ENCODE measurements at regions not wholly inside any gene's neighbourhood (a gene's known extent, or its start where the extent isn't known, plus 50 kb on each side); places are given as distances from the start of the nearest gene placed in this dataset.

DNA sequence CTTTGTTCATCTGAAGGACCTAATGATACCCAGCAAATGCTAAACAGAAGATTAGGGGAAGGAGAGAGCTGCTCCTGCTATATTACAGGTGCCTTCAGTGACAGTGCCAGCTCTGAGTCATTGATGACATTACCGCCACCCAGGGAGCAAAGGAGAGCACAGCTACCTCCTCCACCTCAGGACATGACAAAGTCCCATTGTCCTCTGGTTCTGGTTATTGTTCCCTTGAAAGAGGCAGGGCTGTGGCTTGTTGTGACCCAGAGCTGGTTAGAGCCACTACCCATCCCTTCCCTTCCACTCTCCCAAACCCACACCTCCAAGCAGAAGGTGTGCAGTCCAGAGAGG, 363.5 kb upstream of the DUSP10 start:
- no peak for DNase-seq (ENCODE audit: low read depth)

DNA sequence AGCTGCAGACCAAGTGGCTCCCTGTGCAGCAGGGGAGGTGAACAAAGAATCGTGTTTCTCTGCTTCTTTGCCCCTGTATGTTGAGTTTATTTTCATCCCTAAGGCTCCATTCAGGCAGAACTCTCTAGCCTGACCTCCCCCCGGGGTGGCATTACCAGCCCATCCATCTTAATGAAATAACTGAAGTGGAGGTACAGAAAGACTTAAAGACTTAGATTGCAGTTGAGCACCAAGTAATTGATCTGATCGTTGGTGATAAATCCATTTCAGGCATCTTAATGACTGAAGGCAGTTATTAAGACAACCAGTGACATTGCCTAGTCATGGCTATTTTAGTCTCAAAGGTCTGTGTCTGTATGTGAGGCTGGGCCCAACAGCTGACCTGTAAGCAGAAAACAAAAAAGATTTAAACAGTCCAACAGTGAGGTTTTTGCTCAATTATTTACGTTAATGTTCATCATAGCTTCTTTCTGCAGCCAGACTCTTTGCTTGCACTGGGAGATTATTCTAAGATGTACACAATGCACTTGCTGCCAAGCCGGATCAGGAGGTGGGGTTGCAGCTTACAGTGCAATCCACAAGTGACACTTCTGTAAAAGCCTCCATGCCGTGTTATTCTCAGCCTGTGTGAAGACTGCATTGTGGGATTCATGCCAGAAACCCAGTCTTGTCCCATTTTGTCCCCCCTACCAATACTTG, 363.0 kb upstream of the DUSP10 start:
- no peak for DNase-seq (ENCODE audit: low read depth)

DNA sequence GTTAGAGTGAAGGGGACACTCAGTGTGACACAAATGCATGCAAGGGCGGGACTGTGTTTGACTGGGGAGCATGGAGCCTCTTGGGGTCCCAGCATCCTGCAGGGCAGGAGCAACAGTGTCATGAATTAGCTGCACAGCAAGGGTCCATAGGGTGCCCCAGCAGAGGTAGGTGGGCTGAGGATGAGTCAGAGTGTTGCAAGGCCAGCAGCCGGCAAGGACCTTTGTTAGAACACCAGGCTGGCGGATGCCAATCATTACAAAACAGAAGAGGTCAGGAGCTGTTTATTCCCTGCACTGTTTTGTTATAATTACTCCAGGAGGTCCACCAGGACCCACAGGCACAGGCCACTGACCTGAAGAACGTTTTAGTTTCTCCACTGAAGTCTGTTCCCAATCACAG, 362.2 kb upstream of the DUSP10 start:
- no peak for DNase-seq (ENCODE audit: low read depth)

DNA sequence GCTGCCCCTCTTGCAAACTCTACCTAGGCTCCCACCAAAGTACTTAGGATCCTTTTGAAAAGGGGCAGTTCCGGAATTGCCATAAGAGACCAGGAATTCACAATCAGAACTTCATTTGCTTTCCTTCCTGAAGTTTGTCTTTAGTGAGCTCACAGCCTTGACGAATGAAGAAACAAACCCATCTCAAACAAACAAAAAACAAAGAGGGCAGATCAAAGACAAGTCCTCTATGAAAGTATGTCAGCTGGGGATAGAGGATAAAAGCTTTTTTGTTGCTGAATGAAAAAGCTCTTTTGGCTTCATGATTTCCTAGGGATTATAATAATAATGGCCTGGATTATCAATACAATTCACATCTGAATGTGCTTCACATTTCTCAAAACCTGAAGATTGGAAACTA, 357.9 kb upstream of the DUSP10 start:
- DNase-seq (ENCODE audit: low read depth) = no peak

DNA sequence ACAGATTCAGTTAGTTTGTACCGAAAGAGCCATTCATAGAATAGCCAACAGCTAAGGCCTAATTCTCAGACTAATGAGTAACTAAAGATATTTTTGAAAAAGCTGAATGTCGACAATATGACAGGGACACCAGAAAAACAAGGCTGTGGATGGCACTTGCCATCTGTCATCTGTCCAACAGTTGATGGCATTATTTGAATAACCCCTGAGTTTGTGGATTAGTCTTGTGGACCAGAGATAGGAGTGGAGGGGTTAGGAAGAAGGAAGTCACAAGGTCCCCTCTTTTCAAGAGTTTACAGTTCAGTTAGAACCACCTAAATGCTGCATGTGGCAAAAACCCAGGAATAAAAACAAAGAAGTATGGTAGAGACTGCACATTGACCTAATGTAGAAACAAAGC, 356.5 kb upstream of the DUSP10 start:
- DNase-seq (ENCODE audit: low read depth) = no peak

DNA sequence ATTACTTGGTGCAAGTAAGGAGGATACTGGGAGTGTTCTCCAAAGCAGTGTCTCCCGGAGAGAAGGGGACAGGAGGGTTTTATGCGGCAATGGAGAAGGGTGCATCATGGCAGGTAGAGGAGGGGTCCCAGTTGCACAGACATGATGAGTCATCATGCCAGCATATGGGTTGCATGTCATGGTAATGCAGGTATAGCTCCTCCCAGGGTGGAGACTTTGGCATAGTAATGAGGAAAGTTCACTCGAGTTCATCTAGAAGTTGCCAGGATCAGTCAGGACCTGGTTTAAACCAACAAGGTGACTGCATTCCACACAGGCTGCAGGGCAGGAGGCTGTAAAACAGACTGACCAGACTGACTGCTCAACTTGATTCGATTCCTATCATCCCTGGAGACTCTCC, 355.7 kb upstream of the DUSP10 start:
- DNase-seq (ENCODE audit: low read depth) = no peak

DNA sequence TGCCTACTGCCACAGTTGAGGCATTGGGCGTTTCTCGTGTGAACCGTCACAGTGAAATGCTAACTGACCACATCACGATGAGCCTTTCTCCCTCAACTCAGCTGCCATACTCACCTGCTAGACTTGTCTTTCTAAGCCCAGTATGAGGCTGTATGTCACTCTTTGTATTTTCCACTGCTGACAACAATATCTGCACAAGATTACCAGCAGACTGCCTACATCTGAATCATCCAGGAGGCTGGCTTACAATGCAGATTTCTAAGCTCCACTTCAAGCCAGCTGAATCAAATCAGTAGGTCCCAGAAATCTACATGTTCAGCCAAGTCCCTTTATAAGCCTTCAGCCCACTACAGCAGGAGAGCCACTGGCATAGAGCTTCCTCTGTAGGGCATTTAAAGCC, 355.0 kb upstream of the DUSP10 start:
- DNase-seq (ENCODE audit: low read depth) = no peak

DNA sequence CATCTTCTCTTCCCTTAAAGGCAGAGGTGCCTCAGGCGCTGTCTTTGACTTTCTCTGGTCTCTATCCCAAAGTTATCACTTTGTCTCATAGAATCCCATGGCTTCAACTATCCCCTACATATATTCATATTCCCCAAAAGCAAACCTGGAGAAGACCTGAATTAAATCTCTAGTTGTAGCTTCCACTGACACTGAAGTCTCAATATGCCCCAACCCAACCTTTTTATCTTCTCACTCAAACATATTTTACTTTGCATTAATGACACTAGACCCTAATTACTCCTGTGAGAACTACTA, 354.5 kb upstream of the DUSP10 start:
- no peak for DNase-seq (ENCODE audit: low read depth)

DNA sequence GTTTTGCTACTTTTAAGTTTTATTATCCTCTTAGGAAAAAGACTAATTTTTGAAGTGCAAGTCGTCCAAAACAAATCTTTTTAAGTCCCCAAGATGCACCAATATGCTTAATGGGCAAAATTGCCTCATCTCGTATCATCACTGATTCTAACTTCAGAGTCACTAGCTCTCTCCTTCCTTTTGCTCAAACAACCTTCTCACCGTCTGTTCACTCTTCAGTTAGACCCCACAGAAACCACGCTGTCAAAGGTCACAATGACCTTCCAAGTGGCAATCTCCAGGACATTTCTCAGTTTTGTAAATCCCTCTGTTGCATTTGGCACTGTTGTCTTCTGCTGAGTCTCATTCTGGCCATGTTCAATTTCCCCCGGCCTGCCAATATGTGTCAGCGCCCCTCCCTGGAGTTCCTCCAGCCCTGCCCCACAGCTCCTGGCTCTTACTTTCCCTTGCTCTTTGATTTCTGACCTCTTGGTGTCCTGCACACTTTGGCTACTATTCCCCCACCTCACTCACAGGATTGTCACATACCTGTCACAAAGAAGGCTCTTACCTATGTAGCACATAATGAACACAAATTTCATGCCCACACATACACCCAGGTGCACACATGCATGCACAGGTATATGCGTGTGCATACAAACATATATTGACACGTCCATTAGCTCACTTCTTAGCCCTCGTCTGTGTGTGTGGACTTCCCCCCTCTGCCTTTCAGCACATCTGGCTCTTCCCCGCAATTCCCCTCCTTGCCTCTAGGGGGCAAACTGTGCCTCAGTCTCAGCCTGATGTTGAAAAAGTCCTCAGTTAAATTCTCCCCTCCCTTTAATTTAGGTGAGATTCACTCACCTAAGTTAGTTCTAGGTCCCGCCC, 354.0 kb upstream of the DUSP10 start:
- DNase-seq (ENCODE audit: low read depth) = peak; percentile 29

DNA sequence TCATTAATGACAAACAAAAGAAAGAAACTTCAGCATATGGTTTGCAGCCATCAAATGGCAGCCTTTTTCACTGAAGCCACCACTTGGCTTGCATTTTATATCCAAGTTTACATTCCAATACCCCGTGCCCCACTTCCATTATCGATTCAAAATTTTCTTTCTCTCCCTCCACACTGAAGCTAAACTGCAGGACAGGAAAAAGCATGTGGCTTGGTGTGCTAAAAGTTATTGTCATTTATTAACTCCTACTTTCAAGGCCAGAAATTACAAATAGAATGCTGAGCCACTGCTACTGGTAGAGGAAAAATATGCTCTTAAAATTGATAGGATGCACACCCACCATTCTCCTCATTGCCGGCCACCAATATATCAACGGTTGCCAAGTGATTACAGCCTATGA, 351.6 kb upstream of the DUSP10 start:
- DNase-seq (ENCODE audit: low read depth) = no peak

DNA sequence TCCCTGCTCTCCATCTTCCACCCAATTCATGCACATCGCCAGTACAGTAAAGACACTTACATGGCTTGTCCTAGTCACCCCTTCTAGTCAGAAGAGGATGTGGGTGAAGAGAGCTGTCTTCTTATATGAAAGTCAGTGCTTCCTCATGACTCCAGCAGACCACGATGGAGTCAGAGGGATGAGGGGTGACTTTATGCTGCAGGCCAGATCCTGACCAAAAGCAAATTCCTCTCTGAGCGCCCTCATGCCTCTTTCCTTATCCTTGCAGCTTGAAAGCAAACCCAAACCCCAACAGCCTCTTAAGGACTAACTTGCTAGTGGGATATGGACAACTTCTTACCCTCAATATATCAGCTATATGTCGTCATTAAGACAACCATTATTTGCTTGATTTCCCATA, 348.2 kb upstream of the DUSP10 start:
- no peak for DNase-seq (ENCODE audit: low read depth)

DNA sequence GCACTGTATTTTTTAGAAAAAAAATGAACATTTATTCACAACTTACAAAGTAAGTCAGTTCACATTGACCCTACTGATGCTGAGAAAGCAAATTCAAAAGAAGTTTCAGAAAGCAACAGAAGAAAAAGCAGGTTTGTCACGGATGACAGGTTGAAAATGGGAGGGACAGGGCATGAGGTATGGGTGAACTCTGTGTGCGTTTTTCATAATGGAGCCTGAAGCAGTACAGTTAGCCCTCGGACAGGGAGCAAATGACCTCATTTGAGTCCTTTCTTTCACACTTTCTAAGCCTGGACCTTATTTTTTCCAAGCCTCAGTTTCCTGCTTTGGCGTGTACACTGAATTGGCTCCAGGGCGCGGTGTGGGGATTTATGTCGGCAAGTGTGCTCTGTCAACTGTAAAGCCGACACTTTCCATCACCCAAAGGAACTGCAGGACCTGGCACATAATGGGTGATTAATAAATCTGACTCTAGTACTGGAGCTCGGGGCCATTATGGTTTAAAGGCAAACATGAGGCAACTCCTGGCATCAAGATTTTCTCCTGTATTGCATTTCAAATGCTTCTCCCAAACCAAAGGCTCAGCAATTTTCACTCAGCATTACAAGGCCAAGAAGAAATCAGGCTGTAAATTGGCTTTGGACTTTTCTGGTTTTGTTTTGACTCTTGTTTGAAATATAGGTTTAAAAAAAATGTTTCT, 345.5 kb upstream of the DUSP10 start:
- DNase-seq (ENCODE audit: low read depth) = no peak

DNA sequence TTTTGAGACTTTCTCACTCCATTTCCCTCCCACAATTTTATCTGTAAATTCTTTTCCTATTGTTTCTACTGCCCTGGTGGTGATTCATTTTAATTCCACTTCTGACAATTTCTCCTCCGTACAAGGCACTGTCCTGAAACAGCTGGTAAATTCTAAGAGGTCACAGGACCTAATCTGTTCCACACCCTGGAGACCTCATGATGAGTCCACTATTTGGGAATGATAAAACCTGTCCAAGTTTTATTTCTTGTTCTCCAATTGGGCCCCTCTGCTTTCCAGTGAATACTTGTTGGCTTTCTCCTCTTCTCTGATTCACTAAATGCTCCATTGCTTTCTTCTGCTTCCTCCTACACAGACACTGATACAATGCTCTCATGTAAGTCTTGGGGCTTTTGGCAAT, 343.1 kb upstream of the DUSP10 start:
- DNase-seq (ENCODE audit: low read depth) = no peak

DNA sequence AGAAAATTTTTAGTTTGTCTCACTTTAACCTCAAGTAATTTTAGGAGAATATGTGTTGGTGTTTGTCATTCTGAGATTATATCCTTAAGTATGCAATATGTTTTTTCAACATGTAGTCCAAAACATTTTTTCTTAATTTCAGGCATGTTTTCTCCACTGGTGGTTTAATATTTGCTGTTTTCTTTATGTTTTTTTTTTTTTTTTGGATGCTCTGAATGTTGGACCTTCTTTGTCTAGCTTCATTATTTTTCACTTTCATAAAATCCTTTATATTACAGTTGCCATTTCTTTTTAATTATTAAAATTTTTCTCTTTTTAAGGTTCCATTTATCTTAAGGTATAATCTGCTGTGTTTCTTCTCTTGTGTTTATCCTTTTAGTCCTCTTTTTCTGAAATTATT, 342.2 kb upstream of the DUSP10 start:
- no peak for DNase-seq (ENCODE audit: low read depth)

DNA sequence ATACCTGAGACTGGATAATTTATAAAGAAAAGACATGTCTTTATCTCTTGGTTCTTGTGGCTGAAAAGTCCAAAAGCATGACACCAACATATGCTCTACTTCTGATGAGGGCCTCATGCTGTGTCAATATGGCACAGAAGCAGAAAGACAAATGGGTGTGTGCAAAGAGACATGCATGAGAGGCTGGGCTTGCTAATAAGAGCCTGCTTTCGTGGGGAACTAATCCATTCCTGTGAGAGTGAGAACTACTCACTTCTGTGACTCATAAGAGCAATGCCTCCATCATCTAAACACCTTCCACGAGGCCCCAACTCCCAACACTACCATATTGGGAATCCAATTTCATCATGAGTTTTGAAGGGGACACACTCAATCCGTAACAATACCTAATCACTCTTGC, 340.0 kb upstream of the DUSP10 start:
- no peak for DNase-seq (ENCODE audit: low read depth)

DNA sequence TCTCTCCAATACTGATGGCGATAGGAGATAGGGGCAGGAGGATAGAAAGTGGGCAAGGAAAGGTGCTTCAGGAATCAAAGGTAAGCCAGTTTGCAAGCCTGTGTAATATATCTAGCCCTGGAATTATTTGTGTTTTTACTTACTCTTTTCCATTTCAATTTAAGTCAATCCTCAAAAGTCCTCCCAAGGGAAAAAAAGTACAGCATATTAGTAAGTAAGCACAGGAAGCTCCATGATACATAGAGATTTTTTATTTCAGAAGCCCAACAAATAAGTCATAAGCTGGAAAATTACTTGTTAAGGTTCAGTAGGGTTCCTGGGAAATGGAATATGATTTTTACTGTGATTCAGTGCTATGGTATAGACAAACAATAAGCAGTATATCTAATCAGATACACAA, 337.7 kb upstream of the DUSP10 start:
- DNase-seq (ENCODE audit: low read depth) = no peak

DNA sequence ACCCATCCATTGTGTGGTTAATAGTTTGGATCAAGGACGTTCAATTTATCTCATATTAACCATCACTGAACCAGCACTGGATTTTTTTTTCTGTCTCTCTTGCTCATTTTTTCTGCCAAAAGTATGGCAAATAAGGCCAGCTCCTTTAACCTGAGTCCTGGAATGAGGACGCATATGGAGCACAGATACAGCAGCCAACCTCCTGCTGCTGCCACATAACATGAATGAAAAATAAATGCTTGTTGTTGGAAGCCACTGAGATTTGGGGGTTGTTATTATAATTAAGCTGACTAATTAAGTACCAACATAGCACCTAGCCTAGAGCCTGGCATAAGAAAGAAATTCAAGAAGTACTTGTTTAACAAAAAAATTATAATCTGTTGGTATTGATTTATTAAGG, 335.3 kb upstream of the DUSP10 start:
- no peak for DNase-seq (ENCODE audit: low read depth)

DNA sequence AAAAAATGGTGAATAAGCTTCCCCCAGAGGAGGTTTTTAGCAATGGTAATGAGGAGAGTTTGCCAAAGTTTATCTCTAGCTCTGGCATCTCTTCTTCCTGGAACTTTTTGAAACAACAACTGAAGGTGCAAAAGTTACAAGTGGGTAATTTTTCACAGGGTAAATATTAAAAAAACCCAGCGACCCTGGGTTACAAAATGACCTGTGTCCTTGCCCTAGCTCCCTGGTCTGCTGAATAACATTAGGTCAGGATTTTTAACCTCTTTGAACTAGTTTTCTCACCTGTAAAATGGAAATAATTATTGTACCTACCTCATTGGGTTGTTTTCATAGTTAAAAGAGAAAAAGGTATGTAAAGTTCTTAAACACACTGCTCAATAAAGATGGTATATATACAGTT, 332.4 kb upstream of the DUSP10 start:
- DNase-seq (ENCODE audit: low read depth) = no peak

DNA sequence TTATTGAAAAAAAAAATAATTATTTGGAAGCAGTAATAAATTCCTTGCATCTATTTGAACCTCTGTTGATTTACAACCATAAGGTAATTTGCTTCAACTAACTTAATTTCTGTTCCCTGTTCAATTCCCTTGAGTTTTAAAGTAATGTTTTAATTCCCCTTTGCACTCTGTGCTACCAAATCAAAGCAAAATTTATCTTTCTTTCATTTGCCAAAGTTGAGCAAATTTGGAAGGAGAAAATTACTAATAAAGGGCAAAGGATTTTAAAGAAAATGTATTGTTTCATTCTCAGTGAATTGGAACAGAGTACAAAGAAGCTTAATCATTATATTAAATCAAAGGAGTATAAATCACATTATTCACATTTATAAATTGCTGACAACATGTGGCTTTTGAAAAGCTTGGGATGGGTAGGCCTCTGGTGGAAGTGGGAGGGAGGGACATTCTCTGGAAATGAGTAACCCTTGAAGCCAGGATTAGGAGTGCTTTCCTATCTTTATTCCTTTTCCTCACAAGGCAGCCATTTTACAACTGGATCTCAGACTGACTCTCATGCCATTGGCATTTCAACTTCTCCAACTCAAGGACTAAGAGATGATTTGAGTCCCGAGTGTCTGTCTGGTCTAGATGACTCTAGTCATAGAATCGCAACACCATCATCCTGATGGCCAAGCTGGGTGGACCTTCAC, 331.6 kb upstream of the DUSP10 start:
- no peak for DNase-seq (ENCODE audit: low read depth)

DNA sequence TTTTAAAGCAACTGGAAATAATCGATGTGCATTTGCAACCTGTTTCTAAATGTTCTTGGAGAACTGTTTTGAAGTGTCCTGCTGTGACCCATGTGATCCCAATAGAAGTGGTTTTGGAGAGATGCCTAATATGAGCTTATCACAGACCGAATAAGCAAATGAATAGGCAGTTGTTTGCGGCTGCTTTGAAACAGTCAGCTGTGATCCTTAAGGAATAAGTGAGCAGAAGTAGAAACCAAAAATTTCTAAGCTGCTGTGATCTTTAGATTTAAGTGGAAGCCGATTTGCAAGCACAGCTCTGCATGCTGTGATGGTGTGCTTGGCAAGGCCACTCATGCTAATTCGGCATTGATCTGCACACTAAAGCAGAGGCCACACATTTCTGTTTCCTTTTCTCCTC, 329.5 kb upstream of the DUSP10 start:
- no peak for DNase-seq (ENCODE audit: low read depth)

DNA sequence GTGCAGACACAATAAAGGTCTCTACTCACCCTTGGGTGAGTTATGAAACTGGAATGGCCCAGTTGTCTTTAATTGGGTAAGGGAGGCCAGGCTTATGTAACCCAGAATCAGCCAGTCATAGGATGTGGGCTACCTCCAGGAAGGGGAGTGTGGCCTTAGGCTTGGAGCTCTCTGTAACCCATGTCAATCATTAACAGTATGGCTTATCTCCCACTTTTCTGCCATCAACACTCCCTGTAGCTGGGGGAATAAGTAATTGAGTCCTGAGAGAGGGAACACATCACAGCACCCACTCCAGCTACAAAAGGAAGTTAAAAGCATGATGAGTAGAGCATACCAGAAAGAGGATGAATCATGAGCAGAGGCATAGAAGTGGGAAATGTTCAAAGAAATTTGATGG, 327.0 kb upstream of the DUSP10 start:
- no peak for DNase-seq (ENCODE audit: low read depth)

DNA sequence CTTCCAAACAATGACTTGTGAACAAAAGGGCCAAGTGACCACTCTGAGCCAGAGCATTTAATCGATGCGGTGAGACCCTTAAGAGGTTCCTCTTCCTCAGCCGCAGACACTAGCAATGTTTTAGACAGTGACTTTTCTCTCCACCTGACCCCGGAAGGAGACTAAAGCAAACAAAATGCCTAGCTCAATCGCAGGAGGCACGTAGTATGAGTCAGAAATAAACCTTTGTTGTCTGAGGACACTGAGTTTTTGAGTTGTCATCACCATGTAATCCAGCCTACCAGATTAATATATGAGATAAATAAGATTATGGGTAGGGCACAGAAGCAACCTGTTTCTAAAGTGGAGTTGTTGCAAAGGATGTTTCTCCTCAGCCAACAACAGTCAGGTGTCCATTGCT, 326.2 kb upstream of the DUSP10 start:
- no peak for DNase-seq (ENCODE audit: low read depth)

DNA sequence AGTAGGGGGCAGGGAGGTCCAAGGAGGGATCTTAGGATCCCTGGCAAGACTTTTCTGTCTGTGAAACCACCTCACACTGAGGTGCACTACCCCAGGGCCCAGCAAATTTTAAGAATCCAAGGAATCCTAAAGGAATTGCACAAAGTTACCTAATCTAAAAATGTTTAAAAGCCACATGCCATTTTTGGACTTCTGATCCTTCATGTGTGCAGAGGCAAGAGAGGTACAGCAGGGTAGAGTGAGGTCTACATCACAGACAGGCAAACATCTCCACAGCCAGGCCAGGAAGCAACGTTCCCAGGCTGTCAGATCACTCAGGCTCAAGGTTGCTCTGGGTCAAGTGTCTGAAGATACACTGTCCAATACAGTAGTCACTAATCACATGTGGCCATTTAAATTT, 324.6 kb upstream of the DUSP10 start:
- DNase-seq (ENCODE audit: low read depth) = no peak
